Suprapubic skin (tissue), 4 donors: ENCODE measurements at regions not wholly inside any gene's neighbourhood (a gene's known extent, or its start where the extent isn't known, plus 50 kb on each side); places are given as distances from the start of the nearest gene placed in this dataset.

Source experiments
- EP300 ChIP-seq: sonication (generic); formaldehyde crosslinking; IDR thresholded peaks from one replicate; pipeline ENCODE4 v1.6.1; 2017; ENCODE audit warnings: antibody characterized with exemption
- POLR2A ChIP-seq, 2 donors: fragments of 450-650 bp; IDR thresholded peaks; one replicate each; pipeline ENCODE4 v1.6.1; 2017; ENCODE audit warnings: antibody characterized with exemption in 2 of 2, mild to moderate bottlenecking in 2 of 2, moderate library complexity in 2 of 2
- POLR2AphosphoS5 ChIP-seq, 3 donors: sonication (generic); formaldehyde crosslinking; IDR thresholded peaks; one replicate each; pipeline ENCODE4 v1.6.1; 2017; ENCODE audit warnings: antibody characterized with exemption in 3 of 3
- TF ChIP-seq, protein P1 (sequence below), 2 donors: fragments of 200-600 bp in 1 of 2; fragments of 450-650 bp in 1 of 2; sonication (generic) in 1 of 2; IDR thresholded peaks; one replicate each; pipeline ENCODE4 v1.5.1; 2016 to 2019; ENCODE audit warnings: antibody characterized with exemption in 2 of 2, mild to moderate bottlenecking in 1 of 2, moderate library complexity in 1 of 2

DNA sequence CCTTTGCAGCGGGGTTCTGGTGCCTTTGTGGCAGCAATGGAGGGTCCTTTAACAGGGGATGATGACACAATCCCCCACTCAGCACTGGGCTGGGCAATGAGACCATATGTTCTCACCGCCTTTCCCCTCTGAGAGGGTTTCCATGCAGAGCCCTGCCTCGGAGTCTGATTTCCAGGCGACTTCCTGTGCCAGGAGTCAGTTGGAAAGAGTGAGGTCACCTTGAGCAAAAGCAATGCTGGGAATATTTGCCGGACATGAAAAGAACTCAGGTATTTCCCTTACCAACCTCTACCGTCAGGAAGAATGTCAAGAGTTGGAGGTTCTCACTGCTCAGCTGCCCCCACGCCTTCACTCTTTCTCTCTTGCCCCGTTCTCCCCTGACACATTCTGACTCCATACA is 284.2 kb upstream of the IRX1 start:
- TF ChIP-seq, protein P1, sequence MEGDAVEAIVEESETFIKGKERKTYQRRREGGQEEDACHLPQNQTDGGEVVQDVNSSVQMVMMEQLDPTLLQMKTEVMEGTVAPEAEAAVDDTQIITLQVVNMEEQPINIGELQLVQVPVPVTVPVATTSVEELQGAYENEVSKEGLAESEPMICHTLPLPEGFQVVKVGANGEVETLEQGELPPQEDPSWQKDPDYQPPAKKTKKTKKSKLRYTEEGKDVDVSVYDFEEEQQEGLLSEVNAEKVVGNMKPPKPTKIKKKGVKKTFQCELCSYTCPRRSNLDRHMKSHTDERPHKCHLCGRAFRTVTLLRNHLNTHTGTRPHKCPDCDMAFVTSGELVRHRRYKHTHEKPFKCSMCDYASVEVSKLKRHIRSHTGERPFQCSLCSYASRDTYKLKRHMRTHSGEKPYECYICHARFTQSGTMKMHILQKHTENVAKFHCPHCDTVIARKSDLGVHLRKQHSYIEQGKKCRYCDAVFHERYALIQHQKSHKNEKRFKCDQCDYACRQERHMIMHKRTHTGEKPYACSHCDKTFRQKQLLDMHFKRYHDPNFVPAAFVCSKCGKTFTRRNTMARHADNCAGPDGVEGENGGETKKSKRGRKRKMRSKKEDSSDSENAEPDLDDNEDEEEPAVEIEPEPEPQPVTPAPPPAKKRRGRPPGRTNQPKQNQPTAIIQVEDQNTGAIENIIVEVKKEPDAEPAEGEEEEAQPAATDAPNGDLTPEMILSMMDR (IDR thresholded peaks at IDR 0.05) = no peak
- TF ChIP-seq POLR2AphosphoS5 (IDR thresholded peaks at IDR 0.05) = no peak
- no peak for TF ChIP-seq POLR2A (IDR thresholded peaks at IDR 0.05)
- no peak for TF ChIP-seq EP300
